ENCODE measurements at regions not wholly inside any gene's neighbourhood (a gene's known extent, or its start where the extent isn't known, plus 50 kb on each side); places are given as distances from the start of the nearest gene placed in this dataset.

- Histone ChIP-seq H3K27ac (no peak overlapping the region), H3K4me1 (no peaks in the 10 kb centered on the region), H3K4me2 (no peak overlapping the region), H3K9me3 (no peaks in the 10 kb centered on the region), H3K4me3 (no peak overlapping the region)
- POLR2A ChIA-PET = no interaction called here
- DNase-seq (ENCODE audit: low read depth in 1 of 2, low spot score in 1 of 2) = no peak
- CTCF ChIA-PET = no interaction called here
- FAIRE-seq = no peak
- WGBS (ENCODE audit: missing lambda C conversion rate) = 48% methylated on average over 1 of the region's 1 CpG
- TF ChIP-seq PBX3 (IDR thresholded peaks at IDR 0.05) = no peak
- TF ChIP-seq HDAC2 (IDR thresholded peaks at IDR 0.05) = no peak
- no peak for TF ChIP-seq HOXB5 (CRISPR knock-in tag; IDR thresholded peaks at IDR 0.05)
- TF ChIP-seq RNF2 (IDR thresholded peaks at IDR 0.05; ENCODE audit: borderline replicate concordance, low read depth) = no peak
- TF ChIP-seq MAZ (IDR thresholded peaks at IDR 0.05; ENCODE audit: borderline replicate concordance, low read depth, low read length) = no peak
- no peak for TF ChIP-seq KDM5A (IDR thresholded peaks at IDR 0.05)
- TF ChIP-seq RARB (CRISPR knock-in tag; IDR thresholded peaks at IDR 0.05) = no peak
- TF ChIP-seq HES2 (IDR thresholded peaks at IDR 0.05) = no peak
- TF ChIP-seq BCL3 (IDR thresholded peaks at IDR 0.05) = no peak
- TF ChIP-seq ZC3H11A (IDR thresholded peaks at IDR 0.05) = no peak
- TF ChIP-seq USF2 (IDR thresholded peaks at IDR 0.05) = no peak
- no peak for TF ChIP-seq CEBPB (IDR thresholded peaks at IDR 0.05)
- no peak for TF ChIP-seq PHF8 (IDR thresholded peaks at IDR 0.05; ENCODE audit: borderline replicate concordance, low read depth)
- TF ChIP-seq ZNF302 (CRISPR knock-in tag; IDR thresholded peaks at IDR 0.05) = no peak
- TF ChIP-seq CBX2 (IDR thresholded peaks at IDR 0.05; ENCODE audit: borderline replicate concordance, low read depth) = no peak
- ATAC-seq = no peak
Observed at GRCh38 chr4:149113804-149114430, 671.7 kb upstream of the NR3C2 start.

GRCh38 chr4:149112109-149112508 lies 669.9 kb upstream of the NR3C2 start:
- no peak for TF ChIP-seq POLR2AphosphoS2 (conservative IDR thresholded peaks at IDR 0.05; ENCODE audit: low read length)
- no peak for TF ChIP-seq ESRRA (IDR thresholded peaks at IDR 0.05; ENCODE audit: borderline replicate concordance, low read length)
- no peak for TF ChIP-seq HES2 (IDR thresholded peaks at IDR 0.05)
- no peak for TF ChIP-seq ZFP36 (IDR thresholded peaks at IDR 0.05; ENCODE audit: borderline replicate concordance, partially characterized antibody)
- TF ChIP-seq MAX (IDR thresholded peaks at IDR 0.05) = no peak
- TF ChIP-seq CBX2 (IDR thresholded peaks at IDR 0.05; ENCODE audit: borderline replicate concordance, low read depth) = no peak
- no peak for TF ChIP-seq REST (IDR thresholded peaks at IDR 0.05)
- TF ChIP-seq HEYL (CRISPR knock-in tag; IDR thresholded peaks at IDR 0.05) = no peak
- TF ChIP-seq EHF (CRISPR knock-in tag; IDR thresholded peaks at IDR 0.05) = no peak
- Histone ChIP-seq H3K9me3 (no peaks in the 10 kb centered on the region), H3K4me1 (no peaks in the 10 kb centered on the region), H3K4me2 (no peak overlapping the region), H3K4me3 (no peak overlapping the region), H3K27ac (no peak overlapping the region)
- DNase-seq (ENCODE audit: low read depth in 1 of 2, low spot score in 1 of 2) = no peak
- no peak for ATAC-seq
- FAIRE-seq = no peak
- 17% methylated on average over 3 of the region's 3 CpGs for WGBS (ENCODE audit: missing lambda C conversion rate)
- POLR2A ChIA-PET = no interaction called here
- CTCF ChIA-PET = no interaction called here
